A549 (cell line): ENCODE measurements at regions not wholly inside any gene's neighbourhood (a gene's known extent, or its start where the extent isn't known, plus 50 kb on each side); places are given as distances from the start of the nearest gene placed in this dataset.

Source experiments
- ATAC-seq, 2 experiments: fragments of 200-7000 bp in 1 of 2; fragments of >200 bp in 1 of 2; cut with Nextera tagmentation in 1 of 2; cut with Tn5 transposase in 1 of 2; 3 replicates each; pipeline versions ENCODE4 v1.8.0 to v1.9.1; 2018 to 2020; ENCODE audit warnings: mild to moderate bottlenecking in 1 of 2, moderate library complexity in 1 of 2
- CTCF ChIA-PET: fragments of 300-600 bp; sonication (Branson Sonifier 250); formaldehyde crosslinking; extraction: SDS; loops from one replicate; lab custom pipeline; 2021; ENCODE audit warnings: antibody characterized with exemption, inconsistent platforms; lab: Yijun Ruan, JAX
- POLR2A ChIA-PET: fragments of 350-600 bp; formaldehyde crosslinking; extraction: SDS; loops from one replicate; lab custom pipeline; 2021; ENCODE audit warnings: antibody characterized with exemption, inconsistent platforms; lab: Yijun Ruan, JAX
- DNase-seq, 2 experiments: peaks; one replicate each; pipeline versions ENCODE4 v3.0.0 to v3.0.0-alpha.2; 2011 to 2016; ENCODE audit warnings: low read depth in 1 of 2, low spot score in 1 of 2
- FAIRE-seq: peaks from 2 replicates; lab custom pipeline; 2011; peaks lifted over from hg19 to GRCh38; lab: Jason Lieb, UNC
- H3K27ac ChIP-seq, 2 experiments: fragments of >200 bp; sonication (Bioruptor Twin); formaldehyde crosslinking; 3 replicates each; pipeline ENCODE4 v1.5.1; 2016 to 2017
- H3K4me1 ChIP-seq: fragments of >200 bp; sonication (Bioruptor Twin); formaldehyde crosslinking; 3 replicates; pipeline ENCODE4 v1.6.1; 2016
- H3K4me2 ChIP-seq: fragments of >200 bp; sonication (Bioruptor Twin); formaldehyde crosslinking; 3 replicates; pipeline ENCODE4 v1.6.1; 2016
- H3K4me3 ChIP-seq: fragments of >200 bp; sonication (Bioruptor Twin); formaldehyde crosslinking; 3 replicates; pipeline ENCODE4 v1.5.1; 2016
- H3K9me3 ChIP-seq: fragments of >200 bp; sonication (Bioruptor Twin); formaldehyde crosslinking; 3 replicates; pipeline ENCODE4 v1.6.1; 2016
- BCL3 ChIP-seq: fragments of >200 bp; sonication (Bioruptor Twin); formaldehyde crosslinking; IDR thresholded peaks from 3 replicates; pipeline ENCODE4 v1.6.1; 2016
- BHLHE40 ChIP-seq: IDR thresholded peaks from 2 replicates; pipeline ENCODE4 v1.6.1; 2012; ENCODE audit warnings: low read depth, low read length, inconsistent platforms
- CBX8 ChIP-seq: fragments of 200-600 bp; sonication (generic); IDR thresholded peaks from 2 replicates; pipeline ENCODE4 v1.6.1; 2016
- CEBPB ChIP-seq, 2 experiments: fragments of >200 bp in 1 of 2; sonication (Bioruptor Twin) in 1 of 2; formaldehyde crosslinking in 1 of 2; IDR thresholded peaks; 2 replicates each; pipeline ENCODE4 v1.6.1; 2012 to 2016
- EHMT2 ChIP-seq: fragments of 200-600 bp; sonication (generic); IDR thresholded peaks from 2 replicates; pipeline ENCODE4 v1.6.1; 2016; ENCODE audit warnings: antibody characterized with exemption, low read depth, mild to moderate bottlenecking, moderate library complexity
- ELK1 ChIP-seq: fragments of 150-350 bp; IDR thresholded peaks from 2 replicates; pipeline ENCODE4 v1.6.1; 2014; ENCODE audit warnings: low read depth, mild to moderate bottlenecking, low read length
- ESRRA ChIP-seq: fragments of 150-350 bp; IDR thresholded peaks from 2 replicates; pipeline ENCODE4 v1.6.1; 2014; ENCODE audit warnings: mild to moderate bottlenecking, low read length, borderline replicate concordance
- FOXS1 ChIP-seq: fragments of 250-450 bp; sonication (Bioruptor Pico); IDR thresholded peaks from 2 replicates; pipeline ENCODE4 v1.5.0; 2020; ENCODE audit warnings: mild to moderate bottlenecking, moderate library complexity
- HMGXB4 ChIP-seq: fragments of 250-450 bp; sonication (Bioruptor Pico); IDR thresholded peaks from 2 replicates; pipeline ENCODE4 v1.5.0; 2021; ENCODE audit warnings: mild to moderate bottlenecking, moderate library complexity, borderline replicate concordance
- KDM1A ChIP-seq: fragments of 200-600 bp; sonication (generic); IDR thresholded peaks from 2 replicates; pipeline ENCODE4 v1.6.1; 2016; ENCODE audit warnings: low read depth, mild to moderate bottlenecking
- MAFK ChIP-seq: fragments of 450-650 bp; IDR thresholded peaks from 2 replicates; pipeline ENCODE4 v1.6.1; 2014; ENCODE audit not compliant: partially characterized antibody
- NR3C1 ChIP-seq: fragments of >200 bp; sonication (Bioruptor Twin); formaldehyde crosslinking; IDR thresholded peaks from 3 replicates; pipeline ENCODE4 v1.6.1; 2017
- PBX3 ChIP-seq: IDR thresholded peaks from 2 replicates; pipeline ENCODE4 v1.6.1; 2012
- POLR2A ChIP-seq: IDR thresholded peaks from 2 replicates; pipeline ENCODE4 v1.6.1; 2012; ENCODE audit warnings: mild to moderate bottlenecking, low read length
- RAD21 ChIP-seq, 2 experiments: fragments of >200 bp in 1 of 2; sonication (Bioruptor Twin) in 1 of 2; formaldehyde crosslinking in 1 of 2; IDR thresholded peaks in 1 of 2; conservative IDR thresholded peaks in 1 of 2; 2 replicates in 1 of 2; 3 replicates in 1 of 2; pipeline ENCODE4 v1.6.1; 2012 to 2018; ENCODE audit warnings: inconsistent platforms in 1 of 2
- RARB ChIP-seq: fragments of 250-450 bp; sonication (Bioruptor Pico); IDR thresholded peaks from 2 replicates; pipeline ENCODE4 v1.8.0; 2021; ENCODE audit warnings: mild to moderate bottlenecking, moderate library complexity
- RCOR1 ChIP-seq: fragments of 150-350 bp; IDR thresholded peaks from 2 replicates; pipeline ENCODE4 v1.6.1; 2014; ENCODE audit warnings: antibody characterized with exemption, low read length, low read depth
- REST ChIP-seq: fragments of 200-600 bp; sonication (generic); IDR thresholded peaks from 2 replicates; pipeline ENCODE4 v1.6.1; 2016; ENCODE audit warnings: antibody characterized with exemption, mild to moderate bottlenecking, moderate library complexity
- TFCP2L1 ChIP-seq: fragments of 250-450 bp; sonication (Bioruptor Pico); IDR thresholded peaks from 2 replicates; pipeline ENCODE4 v1.5.0; 2021; ENCODE audit warnings: mild to moderate bottlenecking
- USF2 ChIP-seq: fragments of 450-650 bp; IDR thresholded peaks from 2 replicates; pipeline ENCODE4 v1.6.1; 2014; ENCODE audit warnings: antibody characterized with exemption
- ZC3H11A ChIP-seq: fragments of 450-650 bp; IDR thresholded peaks from 2 replicates; pipeline ENCODE4 v1.6.1; 2014; ENCODE audit warnings: antibody characterized with exemption, mild to moderate bottlenecking
- WGBS: methylation state at CpG from one replicate; pipeline ENCODE4 v1.1.6; 2017; ENCODE audit errors: missing lambda C conversion rate; 5-methylcytosine and 5-hydroxymethylcytosine counted together

GRCh38 chr4:181416966-181417365 is 826.2 kb upstream of the TENM3 start:
- no peak for TF ChIP-seq ESRRA
- TF ChIP-seq MAFK = no peak
- TF ChIP-seq KDM1A = no peak
- no peak for TF ChIP-seq RCOR1
- no peak for TF ChIP-seq FOXS1 (CRISPR knock-in tag)
- no peak for TF ChIP-seq BCL3
- TF ChIP-seq USF2 = no peak
- TF ChIP-seq BHLHE40 = no peak
- TF ChIP-seq ZC3H11A = no peak
- TF ChIP-seq CBX8 = no peak
- TF ChIP-seq RAD21 (conservative IDR thresholded peaks at IDR 0.05 in 1 of 2, IDR thresholded peaks at IDR 0.05 in 1 of 2) = no peak
- TF ChIP-seq HMGXB4 (CRISPR knock-in tag) = no peak
- no peak for TF ChIP-seq NR3C1
- no peak for TF ChIP-seq POLR2A
- no peak for TF ChIP-seq PBX3
- TF ChIP-seq EHMT2 = no peak
- no peak for TF ChIP-seq CEBPB (IDR thresholded peaks at IDR 0.05)
- TF ChIP-seq TFCP2L1 (CRISPR knock-in tag) = no peak
- no peak for TF ChIP-seq ELK1
- no peak for TF ChIP-seq RARB (CRISPR knock-in tag)
- H3K27ac ChIP-seq = no peak overlapping the region
- CTCF ChIA-PET = interaction anchor here (0.6 kb wide), 1 partner anchor 58 kb away, joined by 3 read pairs; no protein-coding TSS in a partner anchor
- H3K4me1 ChIP-seq = no peaks in the 10 kb centered on the region
- no peak overlapping the region for H3K4me3 ChIP-seq
- no peaks in the 10 kb centered on the region for H3K9me3 ChIP-seq
- FAIRE-seq = no peak
- DNase-seq = no peak
- ATAC-seq = no peak
- H3K4me2 ChIP-seq = no peak overlapping the region
- 25% methylated on average over 1 of the region's 1 CpG for WGBS
- POLR2A ChIA-PET = no interaction called here

- TF ChIP-seq BHLHE40 = no peak
- TF ChIP-seq REST = no peak
- no peak for TF ChIP-seq RAD21 (conservative IDR thresholded peaks at IDR 0.05 in 1 of 2, IDR thresholded peaks at IDR 0.05 in 1 of 2)
- TF ChIP-seq POLR2A = no peak
- ChIA-PET CTCF (no interaction called here), POLR2A (no interaction called here)
- no peak overlapping the region for H3K27ac ChIP-seq
- 38% methylated on average over 8 of the region's 8 CpGs for WGBS
- ATAC-seq (no peak), FAIRE-seq (no peak), DNase-seq (no peak)
- no peak overlapping the region for H3K4me2 ChIP-seq
- no peak overlapping the region for H3K4me3 ChIP-seq
- H3K9me3 ChIP-seq = no peaks in the 10 kb centered on the region
- H3K4me1 ChIP-seq = no peaks in the 10 kb centered on the region
Observed at GRCh38 chr4:181418496-181418895, 824.7 kb upstream of the TENM3 start.
